ENCODE measurements at regions not wholly inside any gene's neighbourhood (a gene's known extent, or its start where the extent isn't known, plus 50 kb on each side); places are given as distances from the start of the nearest gene placed in this dataset.

GRCh38 chr9:95822583-95823431, 52.7 kb upstream of the ERCC6L2 start:
- DNase-seq (ENCODE audit: low read depth), result no peak

DNA sequence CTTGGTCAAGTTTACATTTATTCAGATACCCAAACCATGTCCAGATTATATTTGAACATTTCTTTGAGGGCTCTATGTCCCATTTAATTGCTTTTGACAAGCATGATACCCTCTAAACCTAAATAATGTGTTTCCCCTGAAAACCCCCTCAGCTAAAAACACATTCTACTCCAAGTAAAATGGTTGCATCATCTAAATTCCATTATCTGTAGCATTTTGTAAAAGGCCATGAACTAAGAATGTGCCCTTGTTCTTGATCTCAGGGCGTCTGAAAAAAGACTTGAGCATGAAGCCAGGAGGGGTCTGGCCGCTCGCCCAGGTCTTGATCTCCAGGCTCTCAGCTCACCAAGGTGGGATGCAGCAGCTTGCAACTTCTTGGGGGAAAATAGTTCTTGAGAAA, 53.5 kb upstream of the ERCC6L2 start:
- no peak for DNase-seq (ENCODE audit: low read depth)

- DNase-seq (ENCODE audit: low read depth), result no peak
Observed at GRCh38 chr9:95820074-95820473, 55.4 kb upstream of the ERCC6L2 start.

DNA sequence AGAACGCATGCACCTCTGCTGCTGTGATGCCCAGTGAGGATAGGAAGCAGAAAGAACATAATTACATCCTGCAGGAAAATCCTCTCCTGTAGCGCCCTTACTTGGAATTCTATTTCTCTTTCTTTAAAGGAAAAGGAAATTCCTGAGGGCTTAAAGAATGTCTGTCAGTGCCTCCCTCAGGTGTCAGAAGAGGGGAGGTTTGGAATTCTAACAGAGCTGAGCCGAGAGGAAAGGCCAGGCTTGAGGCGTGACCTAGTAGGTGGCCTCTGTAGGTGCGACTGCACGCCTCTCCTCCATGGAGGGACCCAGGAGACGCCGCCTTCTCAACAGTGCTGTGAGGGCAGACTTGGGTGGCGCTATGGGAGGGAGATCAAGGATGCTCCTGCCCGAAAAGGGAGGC, 55.9 kb upstream of the ERCC6L2 start:
- no peak for DNase-seq (ENCODE audit: low read depth)

DNA sequence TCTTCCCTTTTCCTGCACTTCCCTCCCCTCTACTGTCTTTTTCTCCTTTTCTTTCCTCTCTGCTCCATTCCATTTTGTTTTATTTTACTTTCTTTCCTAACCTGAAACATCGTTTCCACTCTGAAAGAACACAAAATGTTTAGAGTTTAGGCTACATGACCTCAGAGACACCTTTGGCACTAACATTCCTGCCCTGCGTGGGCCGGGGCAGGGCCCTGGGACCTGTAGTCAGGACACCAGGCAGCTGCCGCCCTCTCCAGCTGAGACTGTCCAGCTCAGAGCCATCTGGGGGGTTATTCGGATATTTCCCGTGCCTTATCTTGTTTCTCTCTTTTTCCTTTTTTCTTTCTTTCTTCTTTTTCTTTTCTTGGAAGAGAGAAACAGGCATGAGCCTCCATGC, 58.3 kb upstream of the ERCC6L2 start:
- DNase-seq (ENCODE audit: low read depth), result no peak

DNA sequence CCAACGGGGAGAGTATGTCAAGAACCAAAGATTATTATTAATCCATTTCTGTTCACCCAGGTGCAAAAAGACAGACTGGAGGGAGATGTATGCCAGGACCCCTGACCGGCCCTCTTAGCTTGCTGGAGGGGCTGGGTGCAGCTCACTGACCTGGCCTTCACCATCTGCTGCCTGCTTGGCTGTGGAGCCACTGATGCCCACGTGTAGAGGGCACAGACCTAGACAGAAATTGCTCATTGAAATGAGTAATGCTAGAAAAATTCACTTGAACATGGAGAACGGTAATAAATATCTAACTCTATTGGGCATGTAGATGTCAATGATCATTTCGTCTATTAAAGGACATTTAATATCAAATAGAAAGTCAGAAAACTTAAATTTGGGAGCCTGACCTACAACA, 58.8 kb upstream of the ERCC6L2 start:
- DNase-seq (ENCODE audit: low read depth), result no peak

GRCh38 chr9:95815961-95816360, 59.5 kb upstream of the ERCC6L2 start:
- no peak for DNase-seq (ENCODE audit: low read depth)

- no peak for DNase-seq (ENCODE audit: low read depth)
Observed at GRCh38 chr9:95815133-95815532, 60.4 kb upstream of the ERCC6L2 start.

DNA sequence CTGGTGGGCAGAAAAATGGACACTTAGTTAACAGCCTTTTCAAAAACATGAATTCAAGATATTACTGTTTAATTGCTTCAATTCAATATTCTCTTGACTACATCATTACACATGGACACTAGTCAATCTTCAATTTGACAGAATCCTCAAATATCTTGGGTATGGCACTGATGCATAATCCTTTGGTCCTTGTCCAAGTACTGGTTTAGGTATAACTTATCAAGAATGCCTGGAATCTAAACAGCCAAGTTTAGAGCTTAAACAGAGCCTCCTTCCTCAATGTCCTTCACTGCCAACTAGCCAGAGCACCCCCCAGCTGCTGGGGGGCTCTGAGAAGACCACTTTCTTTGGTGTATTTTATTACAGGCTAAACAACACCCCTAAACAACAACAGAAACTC, 61.6 kb upstream of the ERCC6L2 start:
- DNase-seq (ENCODE audit: low read depth), result no peak

- no peak for DNase-seq (ENCODE audit: low read depth)
Observed at GRCh38 chr9:95810814-95811213, 64.7 kb upstream of the ERCC6L2 start.

DNA sequence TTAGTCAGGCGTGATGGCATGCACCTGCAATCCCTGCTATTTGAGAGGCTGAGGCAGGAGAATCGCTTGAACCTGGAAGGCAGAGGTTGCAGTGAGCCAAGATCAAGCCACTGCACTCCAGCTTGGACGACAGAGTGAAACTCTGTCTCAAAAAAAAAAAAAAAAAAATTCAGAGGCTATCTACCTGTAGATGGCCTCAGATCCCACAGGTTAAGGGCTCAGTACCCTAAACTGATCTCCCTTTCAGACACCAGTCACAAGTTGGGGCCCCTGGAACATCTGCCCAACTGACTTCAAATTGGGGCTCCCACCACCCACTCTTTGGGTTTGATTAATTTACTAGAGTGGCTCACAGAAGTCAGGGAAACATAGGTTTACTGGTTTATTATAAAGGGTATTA, 65.4 kb upstream of the ERCC6L2 start:
- no peak for DNase-seq (ENCODE audit: low read depth)

- no peak for DNase-seq (ENCODE audit: low read depth)
Observed at GRCh38 chr9:95809686-95810085, 65.8 kb upstream of the ERCC6L2 start.

GRCh38 chr9:95808011-95808410, 67.5 kb upstream of the ERCC6L2 start:
- DNase-seq (ENCODE audit: low read depth), result no peak

DNA sequence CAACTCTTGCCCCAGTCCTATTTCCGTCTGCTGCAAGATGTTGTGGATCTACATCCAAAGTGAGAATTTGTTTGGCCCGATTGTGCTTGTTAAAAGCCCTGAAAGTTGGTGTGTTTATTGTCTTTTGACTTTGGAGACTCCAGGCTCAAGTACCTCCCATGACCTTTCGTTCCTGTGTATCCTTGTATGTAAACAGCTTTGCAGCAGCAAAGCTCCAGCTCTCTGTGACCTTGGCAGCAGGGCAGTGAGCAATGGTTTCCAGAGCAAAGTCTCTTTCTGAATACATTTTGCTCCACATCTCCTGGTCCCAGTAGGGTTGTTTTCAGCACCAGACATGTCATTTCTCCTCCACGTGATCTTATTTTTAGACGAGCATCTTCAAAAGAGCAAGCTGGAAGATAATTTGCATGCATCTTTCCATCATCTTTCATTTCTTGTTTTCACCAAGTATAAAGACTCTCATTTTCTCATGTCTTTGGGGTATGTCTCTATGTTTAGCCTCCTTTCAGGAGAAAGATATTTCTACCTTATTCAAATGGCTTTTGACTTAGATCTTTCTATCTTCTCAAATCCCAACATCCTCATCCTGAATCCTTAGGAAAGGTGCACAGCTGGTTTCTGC, 68.1 kb upstream of the ERCC6L2 start:
- no peak for DNase-seq (ENCODE audit: low read depth)

- no peak for DNase-seq (ENCODE audit: low read depth)
Observed at GRCh38 chr9:95803197-95803596, 72.3 kb upstream of the ERCC6L2 start.

DNA sequence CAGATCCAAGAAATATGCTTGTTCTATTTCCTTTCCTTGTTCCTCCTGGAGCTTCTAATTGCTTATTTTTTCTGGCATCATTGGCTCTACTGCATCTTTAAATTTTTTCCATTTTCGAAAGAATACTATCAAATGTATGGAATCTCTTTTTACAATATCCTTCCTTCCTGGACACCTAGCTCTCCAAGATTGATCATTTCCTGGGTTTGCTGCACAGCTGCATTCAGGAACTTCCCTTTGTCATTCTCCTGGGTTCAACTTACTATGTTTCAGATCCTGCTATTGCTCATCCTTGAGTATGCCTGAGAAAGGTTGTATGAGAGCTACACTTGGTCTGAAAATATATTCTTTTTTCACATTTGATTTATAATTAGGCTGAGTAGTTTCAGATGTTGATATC, 73.7 kb upstream of the ERCC6L2 start:
- no peak for DNase-seq (ENCODE audit: low read depth)

DNA sequence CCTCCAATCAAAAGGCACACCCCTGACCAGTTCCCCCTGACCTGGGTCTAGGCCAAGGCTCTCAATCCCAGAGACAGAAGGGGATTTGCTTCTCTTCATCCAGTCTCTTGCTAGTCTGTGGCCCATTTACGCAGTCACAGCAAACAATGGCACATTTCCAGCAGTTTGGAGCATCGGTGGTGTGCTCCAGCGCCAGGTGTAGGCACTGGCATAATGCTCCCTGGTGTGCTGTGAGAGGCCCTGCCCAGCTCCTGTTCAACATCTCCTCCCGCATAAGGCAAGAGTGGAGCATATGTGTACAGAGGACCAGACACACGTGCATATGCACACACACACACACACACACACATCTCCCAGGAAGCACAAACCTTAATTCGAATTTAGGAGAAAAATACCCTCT, 79.5 kb upstream of the ERCC6L2 start:
- DNase-seq (ENCODE audit: low read depth), result no peak

- no peak for DNase-seq (ENCODE audit: low read depth)
Observed at GRCh38 chr9:95793924-95794828, 81.3 kb upstream of the ERCC6L2 start.

DNA sequence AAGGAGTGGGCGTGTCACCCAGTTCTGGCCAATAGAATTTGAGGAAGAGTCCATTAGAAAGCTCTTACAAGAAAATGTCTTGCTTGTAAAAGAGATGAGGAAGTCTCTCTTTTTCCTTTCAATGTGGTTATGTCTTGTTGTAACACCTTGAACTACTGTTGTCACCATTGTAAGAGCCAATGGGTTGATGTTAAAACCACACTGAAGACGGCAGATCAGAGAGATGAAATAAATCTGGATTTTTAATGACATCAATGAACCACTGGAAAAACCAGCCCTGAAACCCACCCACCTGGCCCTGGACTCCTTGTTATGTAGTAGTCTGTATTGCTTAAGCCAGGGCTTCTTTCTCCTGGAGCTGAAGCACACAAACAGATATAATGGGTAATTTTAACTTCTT, 83.8 kb upstream of the ERCC6L2 start:
- no peak for DNase-seq (ENCODE audit: low read depth)

- DNase-seq (ENCODE audit: low read depth), result no peak
Observed at GRCh38 chr9:95791286-95791685, 84.2 kb upstream of the ERCC6L2 start.

- no peak for DNase-seq (ENCODE audit: low read depth)
Observed at GRCh38 chr9:95788521-95788991, 86.9 kb upstream of the ERCC6L2 start.

- DNase-seq (ENCODE audit: low read depth), result no peak
Observed at GRCh38 chr9:95788021-95788420, 87.5 kb upstream of the ERCC6L2 start.

DNA sequence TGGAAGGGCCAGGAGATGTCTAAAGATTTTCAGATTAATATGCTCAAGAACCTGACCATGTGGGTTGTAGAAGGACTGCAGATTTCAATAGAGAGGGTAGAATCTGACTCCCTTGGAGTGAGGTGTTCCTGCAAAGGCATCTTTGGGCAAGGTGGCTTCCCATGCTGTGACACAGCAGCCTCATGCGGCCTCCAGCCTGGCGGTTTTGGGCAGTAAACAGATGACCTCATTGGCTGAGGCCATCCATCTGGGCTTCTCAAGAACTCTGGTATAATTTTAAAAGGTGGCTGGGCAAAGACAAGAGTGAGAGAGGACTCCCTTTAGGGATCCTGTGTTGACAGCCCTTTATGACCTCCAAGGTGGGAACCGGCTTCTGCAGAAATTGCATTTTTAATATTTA, 90.3 kb upstream of the ERCC6L2 start:
- DNase-seq (ENCODE audit: low read depth), result no peak

Data from activated T-cell treated with anti-CD3 and anti-CD28 coated beads for 24 hours (primary cell).